GM04504 (cell line): ENCODE measurements at regions not wholly inside any gene's neighbourhood (a gene's known extent, or its start where the extent isn't known, plus 50 kb on each side); places are given as distances from the start of the nearest gene placed in this dataset.
"Not testable (repeated sequence)": the region's sequence is repeated elsewhere in the genome, so short reads cannot be mapped to it uniquely, and the experiment has no call there.

Experiments
- DNase-seq: peaks from one replicate; pipeline ENCODE4 v3.0.0-alpha.2; 2012; ENCODE audit warnings: low read depth

GRCh38 chr15:59833366-59833765 lies 144.2 kb upstream of the BNIP2 start:
- no peak for DNase-seq

GRCh38 chr15:59830873-59831272 lies 141.8 kb upstream of the BNIP2 start:
- DNase-seq = no peak

GRCh38 chr15:59830098-59830497 lies 141.0 kb upstream of the BNIP2 start:
- DNase-seq = no peak

- DNase-seq = no peak
These were observed 139.7 kb upstream of the BNIP2 start for GRCh38 chr15:59828861-59829260.

GRCh38 chr15:59828263-59828662 lies 139.1 kb upstream of the BNIP2 start:
- no peak for DNase-seq

GRCh38 chr15:59825901-59826300 lies 136.8 kb upstream of the BNIP2 start:
- DNase-seq = no peak

GRCh38 chr15:59821286-59821685 lies 132.2 kb upstream of the BNIP2 start:
- no peak for DNase-seq

- DNase-seq = no peak
These were observed 130.0 kb upstream of the BNIP2 start for GRCh38 chr15:59819092-59819491.

GRCh38 chr15:59818336-59818735 lies 129.2 kb upstream of the BNIP2 start:
- no peak for DNase-seq

- DNase-seq = no peak
These were observed 128.7 kb upstream of the BNIP2 start for GRCh38 chr15:59817834-59818233.

- DNase-seq = no peak
These were observed 127.9 kb upstream of the BNIP2 start for GRCh38 chr15:59817053-59817452.

- no peak for DNase-seq
These were observed 125.3 kb upstream of the BNIP2 start for GRCh38 chr15:59814409-59814808.

- no peak for DNase-seq
These were observed 123.8 kb upstream of the BNIP2 start for GRCh38 chr15:59812889-59813288.

GRCh38 chr15:59812250-59812870 lies 123.2 kb upstream of the BNIP2 start:
- no peak for DNase-seq

- DNase-seq = not testable (repeated sequence)
These were observed 114.3 kb upstream of the BNIP2 start for GRCh38 chr15:59803293-59803966.

- no peak for DNase-seq
These were observed 112.5 kb upstream of the BNIP2 start for GRCh38 chr15:59801649-59802048.

- no peak for DNase-seq
These were observed 109.4 kb upstream of the BNIP2 start for GRCh38 chr15:59798605-59798917.

- DNase-seq = no peak
These were observed 108.9 kb upstream of the BNIP2 start for GRCh38 chr15:59797756-59798604.

- no peak for DNase-seq
These were observed 105.2 kb upstream of the BNIP2 start for GRCh38 chr15:59794229-59794886.

- no peak for DNase-seq
These were observed 103.2 kb upstream of the BNIP2 start for GRCh38 chr15:59792359-59792758.

GRCh38 chr15:59791755-59792154 lies 102.6 kb upstream of the BNIP2 start:
- no peak for DNase-seq

- no peak for DNase-seq
These were observed 102.0 kb upstream of the BNIP2 start for GRCh38 chr15:59791079-59791478.

GRCh38 chr15:59786466-59786865 lies 97.3 kb upstream of the BNIP2 start:
- not testable (repeated sequence) for DNase-seq
